A549 (cell line): ENCODE measurements at regions not wholly inside any gene's neighbourhood (a gene's known extent, or its start where the extent isn't known, plus 50 kb on each side); places are given as distances from the start of the nearest gene placed in this dataset.

ENCODE experiments used
- ATAC-seq, 2 experiments: fragments of 200-7000 bp in 1 of 2; fragments of >200 bp in 1 of 2; cut with Nextera tagmentation in 1 of 2; cut with Tn5 transposase in 1 of 2; 3 replicates each; pipeline versions ENCODE4 v1.8.0 to v1.9.1; 2018 to 2020; ENCODE audit warnings: mild to moderate bottlenecking in 1 of 2, moderate library complexity in 1 of 2
- CTCF ChIA-PET: fragments of 300-600 bp; sonication (Branson Sonifier 250); formaldehyde crosslinking; extraction: SDS; loops from one replicate; lab custom pipeline; 2021; ENCODE audit warnings: antibody characterized with exemption, inconsistent platforms; lab: Yijun Ruan, JAX
- POLR2A ChIA-PET: fragments of 350-600 bp; formaldehyde crosslinking; extraction: SDS; loops from one replicate; lab custom pipeline; 2021; ENCODE audit warnings: antibody characterized with exemption, inconsistent platforms; lab: Yijun Ruan, JAX
- DNase-seq, 2 experiments: peaks; one replicate each; pipeline versions ENCODE4 v3.0.0 to v3.0.0-alpha.2; 2011 to 2016; ENCODE audit warnings: low read depth in 1 of 2, low spot score in 1 of 2
- FAIRE-seq: peaks from 2 replicates; lab custom pipeline; 2011; peaks lifted over from hg19 to GRCh38; lab: Jason Lieb, UNC
- H3K27ac ChIP-seq, 2 experiments: fragments of >200 bp; sonication (Bioruptor Twin); formaldehyde crosslinking; 3 replicates each; pipeline ENCODE4 v1.5.1; 2016 to 2017
- H3K4me1 ChIP-seq: fragments of >200 bp; sonication (Bioruptor Twin); formaldehyde crosslinking; 3 replicates; pipeline ENCODE4 v1.6.1; 2016
- H3K4me2 ChIP-seq: fragments of >200 bp; sonication (Bioruptor Twin); formaldehyde crosslinking; 3 replicates; pipeline ENCODE4 v1.6.1; 2016
- H3K4me3 ChIP-seq: fragments of >200 bp; sonication (Bioruptor Twin); formaldehyde crosslinking; 3 replicates; pipeline ENCODE4 v1.5.1; 2016
- H3K9me3 ChIP-seq: fragments of >200 bp; sonication (Bioruptor Twin); formaldehyde crosslinking; 3 replicates; pipeline ENCODE4 v1.6.1; 2016
- BCL3 ChIP-seq: fragments of >200 bp; sonication (Bioruptor Twin); formaldehyde crosslinking; IDR thresholded peaks from 3 replicates; pipeline ENCODE4 v1.6.1; 2016
- CBX2 ChIP-seq: fragments of 200-600 bp; sonication (generic); IDR thresholded peaks from 2 replicates; pipeline ENCODE4 v1.6.1; 2016; ENCODE audit warnings: low read depth, mild to moderate bottlenecking, borderline replicate concordance
- CBX8 ChIP-seq: fragments of 200-600 bp; sonication (generic); IDR thresholded peaks from 2 replicates; pipeline ENCODE4 v1.6.1; 2016
- CHD4 ChIP-seq: fragments of 200-600 bp; sonication (generic); IDR thresholded peaks from 2 replicates; pipeline ENCODE4 v1.6.1; 2016; ENCODE audit warnings: antibody characterized with exemption, mild to moderate bottlenecking, borderline replicate concordance
- ELK1 ChIP-seq: fragments of 150-350 bp; IDR thresholded peaks from 2 replicates; pipeline ENCODE4 v1.6.1; 2014; ENCODE audit warnings: low read depth, mild to moderate bottlenecking, low read length
- EP300 ChIP-seq, 2 experiments: fragments of >200 bp; sonication (Bioruptor Twin); formaldehyde crosslinking; IDR thresholded peaks; 2 replicates in 1 of 2; 3 replicates in 1 of 2; pipeline ENCODE4 v1.6.1; 2016 to 2017
- FOSB ChIP-seq: fragments of 250-450 bp; sonication (Bioruptor Pico); IDR thresholded peaks from 2 replicates; pipeline ENCODE4 v1.5.0; 2020; ENCODE audit warnings: mild to moderate bottlenecking, moderate library complexity
- FOSL2 ChIP-seq, 2 experiments: fragments of 450-650 bp in 1 of 2; fragments of >200 bp in 1 of 2; sonication (Bioruptor Twin) in 1 of 2; formaldehyde crosslinking; IDR thresholded peaks; 2 replicates each; pipeline versions ENCODE4 v1.5.0 to v1.6.1; 2016 to 2020; ENCODE audit warnings: mild to moderate bottlenecking in 1 of 2, moderate library complexity in 1 of 2
- FOXS1 ChIP-seq: fragments of 250-450 bp; sonication (Bioruptor Pico); IDR thresholded peaks from 2 replicates; pipeline ENCODE4 v1.5.0; 2020; ENCODE audit warnings: mild to moderate bottlenecking, moderate library complexity
- GATA3 ChIP-seq: IDR thresholded peaks from 2 replicates; pipeline ENCODE4 v1.6.1; 2012; ENCODE audit warnings: borderline replicate concordance
- HES2 ChIP-seq: fragments of >200 bp; sonication (Bioruptor Twin); formaldehyde crosslinking; IDR thresholded peaks from 2 replicates; pipeline ENCODE4 v1.6.1; 2016
- HEYL ChIP-seq: fragments of 250-450 bp; sonication (Bioruptor Pico); IDR thresholded peaks from 2 replicates; pipeline ENCODE4 v1.8.0; 2021; ENCODE audit warnings: mild to moderate bottlenecking, moderate library complexity
- HOXA7 ChIP-seq: fragments of 250-450 bp; sonication (Bioruptor Pico); IDR thresholded peaks from 2 replicates; pipeline ENCODE4 v1.5.0; 2020; ENCODE audit warnings: mild to moderate bottlenecking, moderate library complexity
- HOXB13 ChIP-seq: fragments of 250-450 bp; sonication (Bioruptor Pico); IDR thresholded peaks from 2 replicates; pipeline ENCODE4 v1.5.0; 2020; ENCODE audit warnings: low read depth, mild to moderate bottlenecking, moderate library complexity
- HOXB5 ChIP-seq: fragments of 250-450 bp; sonication (Bioruptor Pico); IDR thresholded peaks from 2 replicates; pipeline ENCODE4 v1.5.0; 2020; ENCODE audit warnings: mild to moderate bottlenecking, moderate library complexity
- JUN ChIP-seq, 2 experiments: fragments of >200 bp; sonication (Bioruptor Twin); formaldehyde crosslinking; IDR thresholded peaks; 2 replicates in 1 of 2; 3 replicates in 1 of 2; pipeline ENCODE4 v1.6.1; 2016 to 2017
- JUNB ChIP-seq: fragments of >200 bp; sonication (Bioruptor Twin); formaldehyde crosslinking; IDR thresholded peaks from 2 replicates; pipeline ENCODE4 v1.6.1; 2016
- KDM5A ChIP-seq: fragments of 200-600 bp; sonication (generic); IDR thresholded peaks from 2 replicates; pipeline ENCODE4 v1.6.1; 2016; ENCODE audit warnings: antibody characterized with exemption, mild to moderate bottlenecking
- MAX ChIP-seq: IDR thresholded peaks from 2 replicates; pipeline ENCODE4 v1.6.1; 2012
- MYC ChIP-seq: IDR thresholded peaks from 2 replicates; pipeline ENCODE4 v1.6.1; 2012; ENCODE audit warnings: mild to moderate bottlenecking, inconsistent platforms, low read length, improper control_type of control experiment, borderline replicate concordance
- PHF8 ChIP-seq: fragments of 200-600 bp; sonication (generic); IDR thresholded peaks from 2 replicates; pipeline ENCODE4 v1.6.1; 2016; ENCODE audit warnings: low read depth, mild to moderate bottlenecking, antibody characterized with exemption, moderate library complexity, borderline replicate concordance
- POLR2AphosphoS2 ChIP-seq: conservative IDR thresholded peaks from 2 replicates; pipeline ENCODE4 v1.6.1; 2012; ENCODE audit warnings: low read length, improper control_type of control experiment, inconsistent platforms
- RARB ChIP-seq: fragments of 250-450 bp; sonication (Bioruptor Pico); IDR thresholded peaks from 2 replicates; pipeline ENCODE4 v1.8.0; 2021; ENCODE audit warnings: mild to moderate bottlenecking, moderate library complexity
- RFX5 ChIP-seq: fragments of 450-650 bp; IDR thresholded peaks from 2 replicates; pipeline ENCODE4 v1.7.1; 2014; ENCODE audit warnings: antibody characterized with exemption, mild to moderate bottlenecking, moderate library complexity
- SREBF2 ChIP-seq: fragments of 450-650 bp; IDR thresholded peaks from 2 replicates; pipeline ENCODE4 v1.6.1; 2014; ENCODE audit warnings: mild to moderate bottlenecking, moderate library complexity
- TFCP2L1 ChIP-seq: fragments of 250-450 bp; sonication (Bioruptor Pico); IDR thresholded peaks from 2 replicates; pipeline ENCODE4 v1.5.0; 2021; ENCODE audit warnings: mild to moderate bottlenecking
- TP53 ChIP-seq: fragments of 250-450 bp; sonication (Bioruptor Pico); IDR thresholded peaks from 2 replicates; pipeline ENCODE4 v1.5.0; 2021; ENCODE audit warnings: mild to moderate bottlenecking, moderate library complexity
- ZC3H11A ChIP-seq: fragments of 450-650 bp; IDR thresholded peaks from 2 replicates; pipeline ENCODE4 v1.6.1; 2014; ENCODE audit warnings: antibody characterized with exemption, mild to moderate bottlenecking
- ZFP36 ChIP-seq: fragments of 450-650 bp; IDR thresholded peaks from 2 replicates; pipeline ENCODE4 v1.6.1; 2014; ENCODE audit warnings: borderline replicate concordance; ENCODE audit not compliant: partially characterized antibody
- WGBS: methylation state at CpG from one replicate; pipeline ENCODE4 v1.1.6; 2017; ENCODE audit errors: missing lambda C conversion rate; 5-methylcytosine and 5-hydroxymethylcytosine counted together
- TF ChIP-seq, protein P1 (sequence below): IDR thresholded peaks from 2 replicates; pipeline ENCODE4 v1.6.1; 2012

DNA sequence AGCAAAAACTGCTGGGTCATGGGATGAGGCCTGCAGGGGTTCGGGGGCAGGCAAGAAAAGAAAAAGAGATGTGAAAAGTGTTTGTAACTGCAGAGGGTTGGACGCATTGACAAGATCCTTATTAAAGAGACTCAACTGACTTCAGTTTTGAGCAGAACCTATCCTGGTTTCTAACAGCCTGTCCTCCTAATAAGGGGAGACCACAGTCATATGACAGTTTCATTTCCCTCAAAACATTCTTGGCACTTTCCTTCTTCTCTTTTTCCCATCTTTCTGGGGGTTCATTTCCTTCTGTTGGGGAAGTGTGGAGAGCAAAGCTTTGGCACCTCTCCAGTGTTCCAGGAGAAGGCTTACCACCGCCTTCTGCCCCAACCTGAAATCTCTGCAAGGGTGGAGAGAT, 118.5 kb downstream of the MAF start:
- TF ChIP-seq JUNB (no peak), HOXB5 (CRISPR knock-in tag) (no peak), ELK1 (no peak), POLR2AphosphoS2 (no peak), TFCP2L1 (CRISPR knock-in tag) (no peak), KDM5A (no peak), HOXB13 (no peak), ZC3H11A (no peak), RARB (CRISPR knock-in tag) (no peak), PHF8 (no peak), BCL3 (no peak), FOXS1 (CRISPR knock-in tag) (no peak), CBX8 (no peak), RFX5 (no peak), FOSL2 (IDR thresholded peaks at IDR 0.05) (no peak), FOSL2 (CRISPR knock-in tag; IDR thresholded peaks at IDR 0.05) (no peak)
- no peak for ATAC-seq
- H3K4me2 ChIP-seq = no peak overlapping the region
- POLR2A ChIA-PET = no interaction called here
- no peaks in the 10 kb centered on the region for H3K4me1 ChIP-seq
- no peak overlapping the region for H3K27ac ChIP-seq
- FAIRE-seq = no peak
- CTCF ChIA-PET = no interaction called here
- 16% methylated on average over 2 of the region's 3 CpGs for WGBS
- no peaks in the 10 kb centered on the region for H3K9me3 ChIP-seq
- no peak overlapping the region for H3K4me3 ChIP-seq
- no peak for DNase-seq

- no peak for DNase-seq
- POLR2A ChIA-PET = no interaction called here
- no peak overlapping the region for H3K4me3 ChIP-seq
- H3K4me2 ChIP-seq = no peak overlapping the region
- TF ChIP-seq MAX (no peak), CBX2 (no peak), SREBF2 (no peak), CBX8 (no peak), HOXA7 (no peak), JUNB (no peak)
- ATAC-seq = no peak
- 11% methylated on average over 3 of the region's 3 CpGs for WGBS
- FAIRE-seq = no peak
- no peak overlapping the region for H3K27ac ChIP-seq
- H3K9me3 ChIP-seq = no peaks in the 10 kb centered on the region
- CTCF ChIA-PET = no interaction called here
- no peaks in the 10 kb centered on the region for H3K4me1 ChIP-seq
Observed at GRCh38 chr16:79480929-79481328, 119.6 kb downstream of the MAF start.

GRCh38 chr16:79480056-79480455, 120.5 kb downstream of the MAF start:
- POLR2A ChIA-PET = no interaction called here
- H3K4me1 ChIP-seq = no peaks in the 10 kb centered on the region
- ATAC-seq (no peak), FAIRE-seq (no peak), DNase-seq (no peak)
- no peak overlapping the region for H3K4me3 ChIP-seq
- TF ChIP-seq FOSB (CRISPR knock-in tag) (no peak), CHD4 (no peak), ZFP36 (no peak), HES2 (no peak), TP53 (CRISPR knock-in tag) (no peak), HEYL (CRISPR knock-in tag) (no peak), ELK1 (no peak), GATA3 (no peak), JUN (IDR thresholded peaks at IDR 0.05) (no peak), MYC (no peak), EP300 (IDR thresholded peaks at IDR 0.05) (no peak)
- TF ChIP-seq, protein P1, sequence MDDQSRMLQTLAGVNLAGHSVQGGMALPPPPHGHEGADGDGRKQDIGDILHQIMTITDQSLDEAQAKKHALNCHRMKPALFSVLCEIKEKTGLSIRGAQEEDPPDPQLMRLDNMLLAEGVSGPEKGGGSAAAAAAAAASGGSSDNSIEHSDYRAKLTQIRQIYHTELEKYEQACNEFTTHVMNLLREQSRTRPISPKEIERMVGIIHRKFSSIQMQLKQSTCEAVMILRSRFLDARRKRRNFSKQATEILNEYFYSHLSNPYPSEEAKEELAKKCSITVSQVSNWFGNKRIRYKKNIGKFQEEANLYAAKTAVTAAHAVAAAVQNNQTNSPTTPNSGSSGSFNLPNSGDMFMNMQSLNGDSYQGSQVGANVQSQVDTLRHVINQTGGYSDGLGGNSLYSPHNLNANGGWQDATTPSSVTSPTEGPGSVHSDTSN = no peak
- H3K9me3 ChIP-seq = no peaks in the 10 kb centered on the region
- H3K4me2 ChIP-seq = no peak overlapping the region
- 33% methylated on average over 8 of the region's 8 CpGs for WGBS
- CTCF ChIA-PET = no interaction called here
- no peak overlapping the region for H3K27ac ChIP-seq
